OCI-LY3 (cell line): ENCODE measurements at regions not wholly inside any gene's neighbourhood (a gene's known extent, or its start where the extent isn't known, plus 50 kb on each side); places are given as distances from the start of the nearest gene placed in this dataset.

Source experiments
- H2AFZ ChIP-seq: fragments of 200-600, 300-600 bp; shearing (Covaris generic); 2 replicates; pipeline ENCODE4 v1.6.0; 2014; ENCODE audit warnings: antibody characterized with exemption, low read depth, low read length
- H3K27ac ChIP-seq: fragments of 200-600, 300-600 bp; sonication (generic); 2 replicates; pipeline ENCODE4 v1.5.1; 2014; ENCODE audit warnings: mild to moderate bottlenecking, low read length, moderate library complexity, mixed read lengths
- H3K27me3 ChIP-seq: fragments of 200-600, 300-600 bp; sonication (generic); 2 replicates; pipeline ENCODE4 v1.6.1; 2014; ENCODE audit warnings: low read depth, low read length, mixed read lengths
- H3K36me3 ChIP-seq: fragments of 200-600, 300-600 bp; sonication (generic); replicated peaks from 2 replicates; pipeline ENCODE3; 2014; ENCODE audit warnings: low read depth, low read length, mixed read lengths
- H3K4me1 ChIP-seq: fragments of 300-600, 200-600 bp; sonication (generic); 2 replicates; pipeline ENCODE4 v1.6.1; 2014; ENCODE audit warnings: low read length, mixed read lengths
- H3K4me2 ChIP-seq: fragments of 200-600, 300-600 bp; sonication (generic); 2 replicates; pipeline ENCODE4 v1.6.1; 2014; ENCODE audit warnings: low read length, mixed read lengths
- H3K4me3 ChIP-seq: fragments of 300-600, 200-600 bp; sonication (generic); 2 replicates; pipeline ENCODE4 v1.5.1; 2014; ENCODE audit warnings: antibody characterized with exemption, mild to moderate bottlenecking, low read length, moderate library complexity
- H3K79me2 ChIP-seq: fragments of 300-600, 200-600 bp; shearing (Covaris generic); 2 replicates; pipeline ENCODE4 v1.6.1; 2014; ENCODE audit warnings: mild to moderate bottlenecking, low read length, mixed read lengths
- H3K9ac ChIP-seq: fragments of 300-600, 200-600 bp; shearing (Covaris generic); 2 replicates; pipeline ENCODE4 v1.6.0; 2014; ENCODE audit warnings: mild to moderate bottlenecking, low read length, moderate library complexity
- H3K9me3 ChIP-seq: fragments of 200-600, 300-600 bp; shearing (Covaris generic); 2 replicates; pipeline ENCODE4 v1.6.1; 2014; ENCODE audit warnings: low read length, mixed read lengths; ENCODE audit not compliant: insufficient read depth
- H4K20me1 ChIP-seq: fragments of 200-600, 300-600 bp; sonication (generic); 2 replicates; pipeline ENCODE4 v1.6.1; 2016; ENCODE audit warnings: low read length, mixed read lengths; ENCODE audit not compliant: insufficient read depth
- EZH2phosphoT487 ChIP-seq: fragments of 200-600 bp; shearing (Covaris generic); IDR thresholded peaks from 2 replicates; pipeline ENCODE4 v1.6.1; 2018; ENCODE audit warnings: antibody characterized with exemption, mixed run types, low read depth
- TF ChIP-seq, protein P1 (sequence below): fragments of 200-600, 300-600 bp; sonication (generic); IDR thresholded peaks from 2 replicates; pipeline ENCODE4 v1.5.1; 2014; ENCODE audit warnings: antibody characterized with exemption, low read length, low read depth

DNA sequence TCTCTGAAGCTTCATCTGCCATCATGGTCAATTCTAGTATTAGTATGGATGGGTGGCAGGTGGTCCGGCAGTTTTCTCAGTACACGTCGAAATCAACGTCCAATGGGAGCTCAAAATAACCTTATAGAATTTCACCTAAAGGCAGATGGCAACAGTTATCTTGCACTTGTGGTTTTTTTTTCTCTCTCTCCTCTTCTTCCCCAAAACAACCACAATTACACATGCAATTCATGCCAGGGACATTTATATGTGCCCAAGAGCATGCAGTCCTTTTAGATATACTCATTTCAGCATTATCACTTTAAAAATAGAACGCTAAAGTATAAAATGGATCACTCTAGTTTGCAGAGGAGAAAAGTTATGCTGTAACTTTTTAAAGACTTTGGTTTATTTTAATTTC is 1428.9 kb upstream of the WWC1 start:
- TF ChIP-seq, protein P1, sequence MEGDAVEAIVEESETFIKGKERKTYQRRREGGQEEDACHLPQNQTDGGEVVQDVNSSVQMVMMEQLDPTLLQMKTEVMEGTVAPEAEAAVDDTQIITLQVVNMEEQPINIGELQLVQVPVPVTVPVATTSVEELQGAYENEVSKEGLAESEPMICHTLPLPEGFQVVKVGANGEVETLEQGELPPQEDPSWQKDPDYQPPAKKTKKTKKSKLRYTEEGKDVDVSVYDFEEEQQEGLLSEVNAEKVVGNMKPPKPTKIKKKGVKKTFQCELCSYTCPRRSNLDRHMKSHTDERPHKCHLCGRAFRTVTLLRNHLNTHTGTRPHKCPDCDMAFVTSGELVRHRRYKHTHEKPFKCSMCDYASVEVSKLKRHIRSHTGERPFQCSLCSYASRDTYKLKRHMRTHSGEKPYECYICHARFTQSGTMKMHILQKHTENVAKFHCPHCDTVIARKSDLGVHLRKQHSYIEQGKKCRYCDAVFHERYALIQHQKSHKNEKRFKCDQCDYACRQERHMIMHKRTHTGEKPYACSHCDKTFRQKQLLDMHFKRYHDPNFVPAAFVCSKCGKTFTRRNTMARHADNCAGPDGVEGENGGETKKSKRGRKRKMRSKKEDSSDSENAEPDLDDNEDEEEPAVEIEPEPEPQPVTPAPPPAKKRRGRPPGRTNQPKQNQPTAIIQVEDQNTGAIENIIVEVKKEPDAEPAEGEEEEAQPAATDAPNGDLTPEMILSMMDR: no peak
- no peak for TF ChIP-seq EZH2phosphoT487
- no peak overlapping the region for H3K9ac ChIP-seq
- H4K20me1 ChIP-seq: no peaks in the 10 kb centered on the region
- no peak overlapping the region for H2AFZ ChIP-seq
- H3K4me2 ChIP-seq: no peak overlapping the region
- H3K27ac ChIP-seq: no peak overlapping the region
- H3K4me1 ChIP-seq: no peaks in the 10 kb centered on the region
- no peaks in the 10 kb centered on the region for H3K27me3 ChIP-seq
- H3K9me3 ChIP-seq: no peaks in the 10 kb centered on the region
- H3K36me3 ChIP-seq: no peaks in the 10 kb centered on the region
- H3K79me2 ChIP-seq: no peaks in the 10 kb centered on the region
- no peak overlapping the region for H3K4me3 ChIP-seq

DNA sequence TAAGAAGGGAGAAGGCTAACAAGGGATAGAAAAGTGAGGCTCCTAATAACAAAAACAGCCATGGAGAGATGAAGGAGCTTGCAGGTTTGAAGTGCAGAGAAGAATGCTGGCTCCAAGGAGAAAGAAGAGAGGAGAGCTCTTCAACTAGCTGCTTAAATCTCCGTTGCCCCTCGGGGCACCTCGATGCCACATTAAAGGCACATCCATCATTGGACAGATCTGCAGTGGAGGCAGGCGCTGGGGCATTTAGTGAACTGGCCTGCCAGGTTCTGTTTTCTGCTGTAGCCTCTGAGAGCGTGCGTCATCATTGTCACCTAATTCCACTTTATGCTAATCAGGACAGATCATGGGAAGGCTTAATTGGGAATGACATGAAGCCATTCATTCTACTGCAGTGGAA is 1426.2 kb upstream of the WWC1 start:
- H4K20me1 ChIP-seq: no peaks in the 10 kb centered on the region
- H3K9me3 ChIP-seq: no peaks in the 10 kb centered on the region
- no peaks in the 10 kb centered on the region for H3K36me3 ChIP-seq
- H3K4me3 ChIP-seq: no peak overlapping the region
- H3K9ac ChIP-seq: no peak overlapping the region
- TF ChIP-seq, protein P1: no peak
- H3K4me1 ChIP-seq: no peaks in the 10 kb centered on the region
- no peaks in the 10 kb centered on the region for H3K79me2 ChIP-seq
- H3K27me3 ChIP-seq: no peaks in the 10 kb centered on the region
- H2AFZ ChIP-seq: no peak overlapping the region
- H3K27ac ChIP-seq: no peak overlapping the region
- H3K4me2 ChIP-seq: no peak overlapping the region

GRCh38 chr5:166880456-166880855 is 1411.0 kb upstream of the WWC1 start:
- Histone ChIP-seq H3K4me1 (no peaks in the 10 kb centered on the region), H4K20me1 (no peaks in the 10 kb centered on the region), H3K79me2 (no peaks in the 10 kb centered on the region), H2AFZ (no peak overlapping the region), H3K36me3 (no peaks in the 10 kb centered on the region), H3K4me3 (no peak overlapping the region), H3K9me3 (no peaks in the 10 kb centered on the region), H3K9ac (no peak overlapping the region), H3K27me3 (no peaks in the 10 kb centered on the region), H3K4me2 (no peak overlapping the region), H3K27ac (no peak overlapping the region)
- TF ChIP-seq EZH2phosphoT487: no peak
- TF ChIP-seq, protein P1: no peak

- Histone ChIP-seq H3K4me1 (no peaks in the 10 kb centered on the region), H3K4me2 (no peak overlapping the region), H4K20me1 (no peaks in the 10 kb centered on the region), H3K27ac (no peak overlapping the region), H3K27me3 (no peaks in the 10 kb centered on the region), H3K79me2 (no peaks in the 10 kb centered on the region), H3K36me3 (no peaks in the 10 kb centered on the region), H3K4me3 (no peak overlapping the region), H2AFZ (no peak overlapping the region), H3K9ac (no peak overlapping the region), H3K9me3 (no peaks in the 10 kb centered on the region)
- TF ChIP-seq, protein P1: no peak
- TF ChIP-seq EZH2phosphoT487: no peak
Measured at GRCh38 chr5:166881802-166882201, 1409.6 kb upstream of the WWC1 start.
